ENCODE measurements at regions not wholly inside any gene's neighbourhood (a gene's known extent, or its start where the extent isn't known, plus 50 kb on each side); places are given as distances from the start of the nearest gene placed in this dataset.

DNA sequence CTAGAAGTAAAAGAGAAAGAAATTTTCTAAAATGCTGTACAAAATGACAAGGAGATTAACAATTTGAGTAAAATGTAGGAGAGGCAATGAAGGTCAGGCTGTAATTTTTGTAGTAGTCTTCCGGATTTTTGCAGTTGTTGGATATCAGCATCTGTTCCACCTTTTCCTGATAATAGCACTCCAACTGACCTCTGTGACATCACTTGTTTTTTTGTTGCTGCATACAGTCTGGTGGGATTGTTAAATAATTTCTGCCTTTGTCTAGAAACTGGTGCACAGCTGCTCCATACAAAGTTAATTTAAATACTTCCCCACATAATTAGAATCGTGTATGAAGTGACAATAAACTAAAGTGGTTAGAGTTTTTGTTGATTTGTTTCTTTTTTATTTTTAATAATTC, 731.4 kb downstream of the PLOD2 start:
- TF ChIP-seq, protein P1, sequence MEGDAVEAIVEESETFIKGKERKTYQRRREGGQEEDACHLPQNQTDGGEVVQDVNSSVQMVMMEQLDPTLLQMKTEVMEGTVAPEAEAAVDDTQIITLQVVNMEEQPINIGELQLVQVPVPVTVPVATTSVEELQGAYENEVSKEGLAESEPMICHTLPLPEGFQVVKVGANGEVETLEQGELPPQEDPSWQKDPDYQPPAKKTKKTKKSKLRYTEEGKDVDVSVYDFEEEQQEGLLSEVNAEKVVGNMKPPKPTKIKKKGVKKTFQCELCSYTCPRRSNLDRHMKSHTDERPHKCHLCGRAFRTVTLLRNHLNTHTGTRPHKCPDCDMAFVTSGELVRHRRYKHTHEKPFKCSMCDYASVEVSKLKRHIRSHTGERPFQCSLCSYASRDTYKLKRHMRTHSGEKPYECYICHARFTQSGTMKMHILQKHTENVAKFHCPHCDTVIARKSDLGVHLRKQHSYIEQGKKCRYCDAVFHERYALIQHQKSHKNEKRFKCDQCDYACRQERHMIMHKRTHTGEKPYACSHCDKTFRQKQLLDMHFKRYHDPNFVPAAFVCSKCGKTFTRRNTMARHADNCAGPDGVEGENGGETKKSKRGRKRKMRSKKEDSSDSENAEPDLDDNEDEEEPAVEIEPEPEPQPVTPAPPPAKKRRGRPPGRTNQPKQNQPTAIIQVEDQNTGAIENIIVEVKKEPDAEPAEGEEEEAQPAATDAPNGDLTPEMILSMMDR (conservative IDR thresholded peaks at IDR 0.05; ENCODE audit: low read depth in 2 of 2): no peak
- TF ChIP-seq EZH2 (IDR thresholded peaks at IDR 0.05; ENCODE audit: low read depth, unreplicated experiment): no peak
- TF ChIP-seq, protein P2, sequence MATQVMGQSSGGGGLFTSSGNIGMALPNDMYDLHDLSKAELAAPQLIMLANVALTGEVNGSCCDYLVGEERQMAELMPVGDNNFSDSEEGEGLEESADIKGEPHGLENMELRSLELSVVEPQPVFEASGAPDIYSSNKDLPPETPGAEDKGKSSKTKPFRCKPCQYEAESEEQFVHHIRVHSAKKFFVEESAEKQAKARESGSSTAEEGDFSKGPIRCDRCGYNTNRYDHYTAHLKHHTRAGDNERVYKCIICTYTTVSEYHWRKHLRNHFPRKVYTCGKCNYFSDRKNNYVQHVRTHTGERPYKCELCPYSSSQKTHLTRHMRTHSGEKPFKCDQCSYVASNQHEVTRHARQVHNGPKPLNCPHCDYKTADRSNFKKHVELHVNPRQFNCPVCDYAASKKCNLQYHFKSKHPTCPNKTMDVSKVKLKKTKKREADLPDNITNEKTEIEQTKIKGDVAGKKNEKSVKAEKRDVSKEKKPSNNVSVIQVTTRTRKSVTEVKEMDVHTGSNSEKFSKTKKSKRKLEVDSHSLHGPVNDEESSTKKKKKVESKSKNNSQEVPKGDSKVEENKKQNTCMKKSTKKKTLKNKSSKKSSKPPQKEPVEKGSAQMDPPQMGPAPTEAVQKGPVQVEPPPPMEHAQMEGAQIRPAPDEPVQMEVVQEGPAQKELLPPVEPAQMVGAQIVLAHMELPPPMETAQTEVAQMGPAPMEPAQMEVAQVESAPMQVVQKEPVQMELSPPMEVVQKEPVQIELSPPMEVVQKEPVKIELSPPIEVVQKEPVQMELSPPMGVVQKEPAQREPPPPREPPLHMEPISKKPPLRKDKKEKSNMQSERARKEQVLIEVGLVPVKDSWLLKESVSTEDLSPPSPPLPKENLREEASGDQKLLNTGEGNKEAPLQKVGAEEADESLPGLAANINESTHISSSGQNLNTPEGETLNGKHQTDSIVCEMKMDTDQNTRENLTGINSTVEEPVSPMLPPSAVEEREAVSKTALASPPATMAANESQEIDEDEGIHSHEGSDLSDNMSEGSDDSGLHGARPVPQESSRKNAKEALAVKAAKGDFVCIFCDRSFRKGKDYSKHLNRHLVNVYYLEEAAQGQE (IDR thresholded peaks at IDR 0.05; ENCODE audit: unreplicated experiment): no peak
